ENCODE measurements at regions not wholly inside any gene's neighbourhood (a gene's known extent, or its start where the extent isn't known, plus 50 kb on each side); places are given as distances from the start of the nearest gene placed in this dataset.

- TF ChIP-seq CTCF (IDR thresholded peaks at IDR 0.05) = no peak
- no peak for TF ChIP-seq POLR2A (IDR thresholded peaks at IDR 0.05)
Observed at GRCh38 chr2:12296915-12297314, 419.8 kb upstream of the TRIB2 start.
